ENCODE measurements at regions not wholly inside any gene's neighbourhood (a gene's known extent, or its start where the extent isn't known, plus 50 kb on each side); places are given as distances from the start of the nearest gene placed in this dataset.

DNA sequence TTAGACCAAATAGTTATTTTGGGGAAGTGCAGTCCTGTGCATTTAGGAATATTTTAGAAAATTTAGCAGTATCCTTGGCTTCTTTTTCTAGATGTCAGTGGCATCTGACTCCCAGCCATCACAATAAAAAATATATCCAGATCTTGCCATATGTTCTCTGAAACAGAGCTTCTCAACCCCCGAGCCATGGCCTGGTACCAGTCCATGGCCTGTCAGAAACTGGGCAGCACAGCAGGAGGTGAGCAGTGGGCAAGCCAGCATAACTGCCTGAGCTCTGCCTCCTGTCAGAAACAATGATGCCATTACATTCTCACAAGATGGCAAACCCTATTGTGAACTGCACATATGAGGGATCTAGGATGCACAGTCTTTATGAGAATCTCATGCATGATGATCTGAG, 480.0 kb downstream of the LRRIQ3 start:
- TF ChIP-seq, protein P1, sequence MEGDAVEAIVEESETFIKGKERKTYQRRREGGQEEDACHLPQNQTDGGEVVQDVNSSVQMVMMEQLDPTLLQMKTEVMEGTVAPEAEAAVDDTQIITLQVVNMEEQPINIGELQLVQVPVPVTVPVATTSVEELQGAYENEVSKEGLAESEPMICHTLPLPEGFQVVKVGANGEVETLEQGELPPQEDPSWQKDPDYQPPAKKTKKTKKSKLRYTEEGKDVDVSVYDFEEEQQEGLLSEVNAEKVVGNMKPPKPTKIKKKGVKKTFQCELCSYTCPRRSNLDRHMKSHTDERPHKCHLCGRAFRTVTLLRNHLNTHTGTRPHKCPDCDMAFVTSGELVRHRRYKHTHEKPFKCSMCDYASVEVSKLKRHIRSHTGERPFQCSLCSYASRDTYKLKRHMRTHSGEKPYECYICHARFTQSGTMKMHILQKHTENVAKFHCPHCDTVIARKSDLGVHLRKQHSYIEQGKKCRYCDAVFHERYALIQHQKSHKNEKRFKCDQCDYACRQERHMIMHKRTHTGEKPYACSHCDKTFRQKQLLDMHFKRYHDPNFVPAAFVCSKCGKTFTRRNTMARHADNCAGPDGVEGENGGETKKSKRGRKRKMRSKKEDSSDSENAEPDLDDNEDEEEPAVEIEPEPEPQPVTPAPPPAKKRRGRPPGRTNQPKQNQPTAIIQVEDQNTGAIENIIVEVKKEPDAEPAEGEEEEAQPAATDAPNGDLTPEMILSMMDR (IDR thresholded peaks at IDR 0.05): no peak
- no peak for TF ChIP-seq POLR2A (IDR thresholded peaks at IDR 0.05)

All from adrenal gland (tissue), 5 donors.